ENCODE measurements at regions not wholly inside any gene's neighbourhood (a gene's known extent, or its start where the extent isn't known, plus 50 kb on each side); places are given as distances from the start of the nearest gene placed in this dataset.

GRCh38 chr13:53201454-53202225 lies 173.0 kb downstream of the OLFM4 start:
- peak; percentile 72 for DNase-seq (ENCODE audit: low spot score)

GRCh38 chr13:53204598-53204997 lies 176.0 kb downstream of the OLFM4 start:
- DNase-seq (ENCODE audit: low spot score), result no peak

GRCh38 chr13:53206455-53206854 lies 177.8 kb downstream of the OLFM4 start:
- DNase-seq (ENCODE audit: low spot score), result peak; percentile 36

GRCh38 chr13:53207556-53207955 lies 178.9 kb downstream of the OLFM4 start:
- DNase-seq (ENCODE audit: low spot score), result no peak

GRCh38 chr13:53214433-53214832 lies 185.8 kb downstream of the OLFM4 start:
- DNase-seq (ENCODE audit: low spot score), result no peak

- DNase-seq (ENCODE audit: low spot score), result no peak
These were observed 186.9 kb downstream of the OLFM4 start for GRCh38 chr13:53215563-53215962.

- DNase-seq (ENCODE audit: low spot score), result no peak
These were observed 188.2 kb downstream of the OLFM4 start for GRCh38 chr13:53216773-53217172.

GRCh38 chr13:53217194-53217593 lies 188.6 kb downstream of the OLFM4 start:
- DNase-seq (ENCODE audit: low spot score), result no peak

- DNase-seq (ENCODE audit: low spot score), result no peak
These were observed 191.4 kb downstream of the OLFM4 start for GRCh38 chr13:53220038-53220437.

GRCh38 chr13:53237696-53238095 lies 209.1 kb downstream of the OLFM4 start:
- no peak for DNase-seq (ENCODE audit: low spot score)

GRCh38 chr13:53238261-53238660 lies 209.6 kb downstream of the OLFM4 start:
- DNase-seq (ENCODE audit: low spot score), result peak; percentile 14

- DNase-seq (ENCODE audit: low spot score), result no peak
These were observed 211.9 kb downstream of the OLFM4 start for GRCh38 chr13:53240401-53241025.

GRCh38 chr13:53241891-53242348 lies 213.3 kb downstream of the OLFM4 start:
- DNase-seq (ENCODE audit: low spot score), result no peak

GRCh38 chr13:53249236-53249635 lies 220.6 kb downstream of the OLFM4 start:
- no peak for DNase-seq (ENCODE audit: low spot score)

GRCh38 chr13:53250272-53250875 lies 221.8 kb downstream of the OLFM4 start:
- peak; percentile 57 for DNase-seq (ENCODE audit: low spot score)

GRCh38 chr13:53250977-53251376 lies 222.4 kb downstream of the OLFM4 start:
- DNase-seq (ENCODE audit: low spot score), result no peak

- DNase-seq (ENCODE audit: low spot score), result peak; percentile 53
These were observed 225.9 kb downstream of the OLFM4 start for GRCh38 chr13:53254500-53254899.

GRCh38 chr13:53255795-53256194 lies 227.2 kb downstream of the OLFM4 start:
- no peak for DNase-seq (ENCODE audit: low spot score)

GRCh38 chr13:53260594-53260993 lies 232.0 kb downstream of the OLFM4 start:
- no peak for DNase-seq (ENCODE audit: low spot score)

- DNase-seq (ENCODE audit: low spot score), result no peak
These were observed 236.3 kb downstream of the OLFM4 start for GRCh38 chr13:53264751-53265385.

GRCh38 chr13:53266757-53267156 lies 238.1 kb downstream of the OLFM4 start:
- DNase-seq (ENCODE audit: low spot score), result no peak

GRCh38 chr13:53269634-53270033 lies 241.0 kb downstream of the OLFM4 start:
- DNase-seq (ENCODE audit: low spot score), result no peak

GRCh38 chr13:53272873-53273272 lies 244.3 kb downstream of the OLFM4 start:
- DNase-seq (ENCODE audit: low spot score), result no peak

All from iPS-NIHi11 (cell line).